ENCODE measurements at regions not wholly inside any gene's neighbourhood (a gene's known extent, or its start where the extent isn't known, plus 50 kb on each side); places are given as distances from the start of the nearest gene placed in this dataset.

- no peaks in the 10 kb centered on the region for H3K9me3 ChIP-seq (replicated peaks; ENCODE audit: control insufficient read depth, insufficient read depth, low read length)
- no peaks in the 10 kb centered on the region for H3K9me1 ChIP-seq (replicated peaks; ENCODE audit: control insufficient read depth, extremely low read depth, insufficient read depth, low read length)
- dilution Hi-C loops (cut with MboI; ENCODE audit: extremely low pct_ligation_motif_present, low sequenced_read_pairs), result no loop called here
- H3K36me3 ChIP-seq (ENCODE audit: control insufficient read depth in 2 of 2, extremely low read depth in 1 of 2, insufficient read depth in 2 of 2, low read length in 2 of 2), result no peaks in the 10 kb centered on the region
- H3K4me3 ChIP-seq (replicated peaks in 1 of 3; ENCODE audit: insufficient read depth in 1 of 3, low read depth in 1 of 3, low read length in 3 of 3), result no peak overlapping the region
- no peaks in the 10 kb centered on the region for H4K20me1 ChIP-seq (replicated peaks; ENCODE audit: control insufficient read depth, extremely low read depth, insufficient read depth, low read length)
- no peaks in the 10 kb centered on the region for H3K79me2 ChIP-seq (ENCODE audit: control insufficient read depth, insufficient read depth, low read length)
- TF ChIP-seq POLR2AphosphoS5 (IDR thresholded peaks at IDR 0.05; ENCODE audit: insufficient read depth, low read depth, low read length) (no peak), EZH2 (IDR thresholded peaks at IDR 0.05; ENCODE audit: borderline replicate concordance, low read depth, low read length, severe bottlenecking) (no peak), MAX (IDR thresholded peaks at IDR 0.05; ENCODE audit: insufficient read depth, insufficient read length) (no peak), JUN (IDR thresholded peaks at IDR 0.05; ENCODE audit: borderline replicate concordance, insufficient read depth, insufficient read length, low read depth) (no peak), GATA2 (IDR thresholded peaks at IDR 0.05; ENCODE audit: insufficient read depth, insufficient read length, low read depth, low read length) (no peak), MYC (IDR thresholded peaks at IDR 0.05; ENCODE audit: low read depth, low read length) (no peak), FOS (IDR thresholded peaks at IDR 0.05; ENCODE audit: borderline replicate concordance, insufficient read depth, low read length) (no peak), POLR2A (IDR thresholded peaks at IDR 0.05; ENCODE audit: low read depth, low read length) (no peak), CTCF (IDR thresholded peaks at IDR 0.05; ENCODE audit: extremely low read depth in 1 of 2, insufficient read depth in 1 of 2, low read depth in 1 of 2, low read length in 2 of 2) (no peak)
- ChIA-PET CTCF (no interaction called here), POLR2A (no interaction called here)
- BruUV-seq (replicated peaks), result no TSS peak
- H3K27me3 ChIP-seq (ENCODE audit: control insufficient read depth in 2 of 2, insufficient read depth in 2 of 2, low read length in 2 of 2), result no peaks in the 10 kb centered on the region
- DNase-seq (ENCODE audit: low read depth, low spot score) (no peak), FAIRE-seq (no peak)
- H3K9ac ChIP-seq (replicated peaks; ENCODE audit: extremely low read depth, insufficient read depth, low read length), result no peak overlapping the region
- H3K27ac ChIP-seq (ENCODE audit: insufficient read depth, low read depth, low read length), result no peak overlapping the region
- no peak overlapping the region for H3K4me2 ChIP-seq (ENCODE audit: insufficient read depth, low read length)
- intact Hi-C loops (cut with micrococcal nuclease), result no loop called here
- no peak overlapping the region for H2AFZ ChIP-seq (ENCODE audit: low read depth, low read length)
- peaks cover 4% of the 10 kb centered on the region for H3K4me1 ChIP-seq (ENCODE audit: control insufficient read depth, extremely low read depth, insufficient read depth, low read length)
Measured at GRCh38 chr5:96124589-96124988, 162.9 kb upstream of the ELL2 start.
